Transverse colon (tissue), 3 donors: ENCODE measurements at regions not wholly inside any gene's neighbourhood (a gene's known extent, or its start where the extent isn't known, plus 50 kb on each side); places are given as distances from the start of the nearest gene placed in this dataset.

Source experiments
- EP300 ChIP-seq: sonication (generic); formaldehyde crosslinking; IDR thresholded peaks from one replicate; pipeline ENCODE4 v1.6.1; 2017; ENCODE audit warnings: antibody characterized with exemption, low read depth
- POLR2A ChIP-seq: fragments of 450-650 bp; IDR thresholded peaks from one replicate; pipeline ENCODE4 v1.6.1; 2016; ENCODE audit warnings: antibody characterized with exemption, mild to moderate bottlenecking, moderate library complexity
- TF ChIP-seq, protein P1 (sequence below), 5 experiments: fragments of 200-600 bp in 3 of 5; fragments of 450-650 bp in 2 of 5; sonication (generic) in 3 of 5; IDR thresholded peaks; 1 replicate in 2 of 5; 2 replicates in 3 of 5; pipeline ENCODE4 v1.5.1; 2016 to 2017; ENCODE audit warnings: antibody characterized with exemption in 5 of 5, inconsistent platforms in 3 of 5, mild to moderate bottlenecking in 2 of 5, moderate library complexity in 1 of 5

GRCh38 chr10:36766415-36766810 lies 359.0 kb upstream of the ANKRD30A start:
- TF ChIP-seq, protein P1, sequence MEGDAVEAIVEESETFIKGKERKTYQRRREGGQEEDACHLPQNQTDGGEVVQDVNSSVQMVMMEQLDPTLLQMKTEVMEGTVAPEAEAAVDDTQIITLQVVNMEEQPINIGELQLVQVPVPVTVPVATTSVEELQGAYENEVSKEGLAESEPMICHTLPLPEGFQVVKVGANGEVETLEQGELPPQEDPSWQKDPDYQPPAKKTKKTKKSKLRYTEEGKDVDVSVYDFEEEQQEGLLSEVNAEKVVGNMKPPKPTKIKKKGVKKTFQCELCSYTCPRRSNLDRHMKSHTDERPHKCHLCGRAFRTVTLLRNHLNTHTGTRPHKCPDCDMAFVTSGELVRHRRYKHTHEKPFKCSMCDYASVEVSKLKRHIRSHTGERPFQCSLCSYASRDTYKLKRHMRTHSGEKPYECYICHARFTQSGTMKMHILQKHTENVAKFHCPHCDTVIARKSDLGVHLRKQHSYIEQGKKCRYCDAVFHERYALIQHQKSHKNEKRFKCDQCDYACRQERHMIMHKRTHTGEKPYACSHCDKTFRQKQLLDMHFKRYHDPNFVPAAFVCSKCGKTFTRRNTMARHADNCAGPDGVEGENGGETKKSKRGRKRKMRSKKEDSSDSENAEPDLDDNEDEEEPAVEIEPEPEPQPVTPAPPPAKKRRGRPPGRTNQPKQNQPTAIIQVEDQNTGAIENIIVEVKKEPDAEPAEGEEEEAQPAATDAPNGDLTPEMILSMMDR (IDR thresholded peaks at IDR 0.05): no peak
- no peak for TF ChIP-seq POLR2A
- no peak for TF ChIP-seq EP300
